ENCODE measurements at regions not wholly inside any gene's neighbourhood (a gene's known extent, or its start where the extent isn't known, plus 50 kb on each side); places are given as distances from the start of the nearest gene placed in this dataset.
A peak's percentile ranks its signal among the peaks of the same experiment; 100 is the strongest.

- TF ChIP-seq MLX (CRISPR knock-in tag; conservative IDR thresholded peaks at IDR 0.05) (no peak), ZNF707 (CRISPR knock-in tag; conservative IDR thresholded peaks at IDR 0.05) (no peak), THAP7 (CRISPR knock-in tag; IDR thresholded peaks at IDR 0.05) (no peak), HMGN3 (IDR thresholded peaks at IDR 0.05; ENCODE audit: borderline replicate concordance, extremely low read depth, insufficient read length, low read depth, low read length) (peak; percentile 66), E2F5 (CRISPR knock-in tag; IDR thresholded peaks at IDR 0.05) (no peak), ZNF668 (CRISPR knock-in tag; IDR thresholded peaks at IDR 0.05) (no peak), MBD2 (IDR thresholded peaks at IDR 0.05; ENCODE audit: borderline replicate concordance, low read depth) (no peak), SRF (CRISPR knock-in tag; IDR thresholded peaks at IDR 0.05) (no peak), CEBPZ (IDR thresholded peaks at IDR 0.05; ENCODE audit: borderline replicate concordance, low read depth, low read length) (no peak), SAFB (IDR thresholded peaks at IDR 0.05; ENCODE audit: borderline replicate concordance, low read depth, low read length) (0 out of 2 replicates have a peak, but pooled peaks have one; percentile 30), BACH1 (tag; IDR thresholded peaks at IDR 0.05) (no peak), TSHZ1 (CRISPR knock-in tag; IDR thresholded peaks at IDR 0.05) (no peak), NFRKB (IDR thresholded peaks at IDR 0.05; ENCODE audit: low read depth) (no peak), ATF4 (CRISPR knock-in tag; IDR thresholded peaks at IDR 0.05) (no peak), KAT7 (CRISPR knock-in tag; IDR thresholded peaks at IDR 0.05; ENCODE audit: borderline replicate concordance) (no peak), SMAD1 (IDR thresholded peaks at IDR 0.05; ENCODE audit: low read depth, low read length, partially characterized antibody) (no peak)
These were observed 111.6 kb downstream of the DHX15 start (continued) for GRCh38 chr4:24472514-24473308.
